ENCODE measurements at regions not wholly inside any gene's neighbourhood (a gene's known extent, or its start where the extent isn't known, plus 50 kb on each side); places are given as distances from the start of the nearest gene placed in this dataset.

GRCh38 chr4:97453186-97453585, 690.1 kb downstream of the STPG2 start:
- no peak for DNase-seq

GRCh38 chr4:97457253-97457652, 686.0 kb downstream of the STPG2 start:
- DNase-seq: peak; percentile 2

DNA sequence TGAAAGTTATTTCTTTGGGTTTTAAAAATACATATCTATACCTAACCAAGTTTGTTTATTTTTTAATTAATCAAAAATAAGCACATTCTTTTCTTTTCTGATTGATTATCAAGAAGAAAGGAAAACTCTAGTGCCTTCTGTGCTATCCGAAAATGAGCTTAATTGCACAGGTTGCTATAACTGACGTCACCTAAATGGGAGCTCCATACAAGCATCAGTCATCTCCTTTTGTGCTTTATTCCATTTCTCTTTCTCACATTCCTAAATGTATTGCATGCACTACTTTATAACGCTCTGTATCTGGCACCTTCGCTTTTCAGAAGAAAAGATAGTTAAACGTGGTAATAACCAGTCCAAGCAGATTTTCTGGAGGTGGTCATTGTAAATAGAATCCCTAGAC, 675.0 kb downstream of the STPG2 start:
- no peak for DNase-seq

DNA sequence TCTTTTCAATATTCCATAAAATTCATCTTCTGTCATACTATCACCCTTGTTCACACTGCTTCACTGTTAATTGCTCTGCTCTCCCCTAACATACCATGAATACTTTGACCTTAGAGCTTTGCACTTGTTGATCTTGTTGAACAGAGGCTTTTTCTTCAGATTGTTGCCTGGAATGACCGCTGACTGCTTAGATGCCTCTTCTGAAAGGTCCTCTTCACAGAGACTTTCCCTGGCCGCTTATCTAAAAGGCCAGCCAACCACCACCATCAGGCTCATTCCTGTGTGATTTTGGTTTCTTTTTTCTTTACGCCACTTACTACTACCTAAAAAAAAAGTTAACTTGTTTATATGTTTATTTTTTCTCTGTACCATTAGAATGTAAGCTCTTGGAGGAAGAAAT, 667.7 kb downstream of the STPG2 start:
- DNase-seq: no peak

GRCh38 chr4:97477974-97478373, 665.3 kb downstream of the STPG2 start:
- DNase-seq: no peak

GRCh38 chr4:97479388-97479787, 663.9 kb downstream of the STPG2 start:
- no peak for DNase-seq

GRCh38 chr4:97491856-97492255, 651.4 kb downstream of the STPG2 start:
- no peak for DNase-seq

- no peak for DNase-seq
Observed at GRCh38 chr4:97493815-97494518, 649.3 kb downstream of the STPG2 start.

DNA sequence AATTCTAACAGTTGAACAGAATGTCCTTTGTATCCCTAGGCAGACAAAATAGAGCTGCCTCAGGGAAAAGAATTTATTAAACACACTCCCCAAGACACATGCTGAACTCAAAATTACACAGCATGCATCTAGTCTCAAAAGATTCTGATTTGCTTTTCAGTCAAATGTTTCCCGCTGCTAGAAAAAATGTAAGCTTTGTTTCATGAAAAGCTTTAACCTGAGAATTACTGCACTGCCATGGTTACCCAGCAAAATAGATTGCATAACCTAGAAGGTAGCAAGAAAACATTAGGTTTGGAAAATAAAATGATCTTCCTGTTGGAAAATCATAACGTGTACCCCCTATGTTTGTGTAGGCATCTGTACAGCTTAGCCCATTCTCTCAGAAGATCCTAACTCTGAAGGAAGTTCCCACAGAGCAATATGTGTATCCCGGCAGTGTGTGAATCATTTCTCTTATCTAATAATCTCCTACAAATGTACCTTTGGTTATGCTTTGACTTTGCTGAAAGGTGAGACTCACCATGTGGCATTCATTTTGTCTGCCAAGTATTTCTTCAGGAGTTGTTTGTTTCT, 646.9 kb downstream of the STPG2 start:
- no peak for DNase-seq

- DNase-seq: no peak
Observed at GRCh38 chr4:97498875-97499274, 644.4 kb downstream of the STPG2 start.

DNA sequence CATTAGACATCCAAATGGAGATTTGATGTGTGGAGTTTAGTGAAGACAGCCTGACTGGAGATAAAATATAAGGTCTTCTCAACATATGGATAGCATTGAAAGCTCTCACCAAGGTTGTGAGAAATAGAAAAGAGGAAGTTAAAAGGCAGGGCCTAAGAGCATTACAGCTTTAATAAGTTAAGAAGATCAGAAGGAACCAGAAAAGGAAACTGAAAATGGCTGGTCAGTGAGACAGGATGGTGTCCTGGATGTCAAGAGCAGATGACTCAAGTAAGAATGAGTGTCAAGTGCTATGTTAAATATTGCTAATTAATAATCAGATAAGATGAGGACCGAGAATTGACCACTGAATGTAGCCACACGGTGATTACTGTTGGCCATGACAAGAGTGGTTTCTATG, 642.9 kb downstream of the STPG2 start:
- no peak for DNase-seq

- DNase-seq: no peak
Observed at GRCh38 chr4:97504713-97505112, 638.6 kb downstream of the STPG2 start.

DNA sequence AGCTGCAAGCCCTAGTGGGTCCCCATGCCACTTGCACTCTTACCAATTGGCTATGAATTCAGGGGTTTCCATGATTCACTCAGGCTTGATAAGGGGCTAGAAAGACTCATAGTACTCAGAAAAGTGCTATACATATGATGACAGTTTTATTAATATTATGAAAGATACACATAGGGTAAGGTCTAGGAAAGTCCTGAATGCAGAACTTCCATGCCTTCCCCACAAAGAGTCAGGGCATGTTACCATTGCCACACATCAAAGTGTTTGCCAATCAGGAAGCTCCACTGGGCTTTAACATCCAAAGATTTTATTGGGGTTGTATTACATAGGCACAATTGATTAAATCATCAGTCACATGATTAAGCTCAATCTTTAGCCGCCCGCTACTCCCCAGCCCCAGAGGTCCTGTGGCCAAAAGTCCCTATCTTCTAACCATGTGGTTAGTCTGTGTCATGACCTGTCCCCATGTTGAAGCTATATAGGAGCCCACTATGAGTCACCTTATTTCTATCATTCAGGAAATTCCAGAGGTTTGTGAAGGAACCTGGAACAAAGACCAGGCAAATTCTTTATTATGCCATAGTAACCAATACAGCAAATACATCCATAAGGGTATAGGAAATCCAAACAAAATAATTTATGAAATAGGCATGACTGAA, 635.6 kb downstream of the STPG2 start:
- no peak for DNase-seq
